GM23248 (cell line): ENCODE measurements at regions not wholly inside any gene's neighbourhood (a gene's known extent, or its start where the extent isn't known, plus 50 kb on each side); places are given as distances from the start of the nearest gene placed in this dataset.

ENCODE experiments used
- EZH2 ChIP-seq: fragments of 200-600 bp; sonication (generic); IDR thresholded peaks from 2 replicates; pipeline ENCODE4 v1.6.1; 2018; ENCODE audit warnings: antibody characterized with exemption, mild to moderate bottlenecking; ENCODE audit not compliant: insufficient read depth, poor library complexity, severe bottlenecking
- EZH2phosphoT487 ChIP-seq: fragments of 200-600 bp; sonication (generic); IDR thresholded peaks from 2 replicates; pipeline ENCODE4 v1.6.1; 2018; ENCODE audit warnings: antibody characterized with exemption, moderate library complexity, mild to moderate bottlenecking, low read depth; ENCODE audit not compliant: insufficient read depth

DNA sequence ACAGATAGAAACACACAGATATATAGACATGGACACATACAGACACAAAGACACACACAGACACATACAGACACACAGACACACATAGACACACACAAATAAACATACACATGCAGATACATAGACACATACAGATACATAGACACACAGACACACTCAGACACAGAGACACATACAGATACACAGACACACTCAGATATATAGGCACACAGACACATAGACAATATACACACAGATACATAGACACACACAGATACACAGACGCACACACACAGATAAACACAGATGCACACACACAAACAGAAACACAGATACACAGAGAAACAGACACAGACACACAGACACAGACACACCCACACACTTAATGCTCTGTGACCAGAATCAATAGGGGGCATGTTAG is 156.8 kb downstream of the IRX2 start:
- TF ChIP-seq EZH2phosphoT487, result no peak
- TF ChIP-seq EZH2, result no peak
